Naive B cell (primary cell): ENCODE measurements at regions not wholly inside any gene's neighbourhood (a gene's known extent, or its start where the extent isn't known, plus 50 kb on each side); places are given as distances from the start of the nearest gene placed in this dataset.

Experiments
- ATAC-seq, 2 donors: fragments of 150-1000 bp; cut with Tn5 transposase; 2 replicates each; pipeline ENCODE4 v1.10.0; 2021; ENCODE audit warnings: low read depth in 2 of 2, mild to moderate bottlenecking in 2 of 2, moderate library complexity in 2 of 2
- DNase-seq: peaks from one replicate; pipeline ENCODE4 v3.0.0; 2022
- H3K27ac Mint-ChIP-seq, 6 donors: one replicate each; pipeline ENCODE4 v1.8.0; 2020 to 2022; ENCODE audit warnings: mild to moderate bottlenecking in 6 of 6, mixed read lengths in 6 of 6, moderate library complexity in 5 of 6, inconsistent platforms in 2 of 6
- H3K27me3 Mint-ChIP-seq, 3 donors: one replicate each; pipeline ENCODE4 v1.8.0; 2021 to 2022; ENCODE audit warnings: mixed read lengths in 3 of 3, mild to moderate bottlenecking in 1 of 3
- H3K36me3 Mint-ChIP-seq, 2 donors: one replicate each; pipeline ENCODE4 v1.8.0; 2020 to 2022; ENCODE audit warnings: mixed read lengths in 2 of 2, inconsistent platforms in 1 of 2, mild to moderate bottlenecking in 1 of 2
- H3K4me1 Mint-ChIP-seq, 3 donors: one replicate each; pipeline ENCODE4 v1.8.0; 2020 to 2022; ENCODE audit warnings: mixed read lengths in 3 of 3, inconsistent platforms in 1 of 3, mild to moderate bottlenecking in 1 of 3, moderate library complexity in 1 of 3
- H3K4me3 Mint-ChIP-seq, 8 donors: one replicate each; pipeline ENCODE4 v1.8.0; 2020 to 2022; ENCODE audit warnings: mild to moderate bottlenecking in 8 of 8, mixed read lengths in 8 of 8, moderate library complexity in 8 of 8, inconsistent platforms in 2 of 8
- H3K9me3 Mint-ChIP-seq, 7 donors: one replicate each; pipeline ENCODE4 v1.8.0; 2020 to 2022; ENCODE audit warnings: mixed read lengths in 7 of 7, mild to moderate bottlenecking in 5 of 7, inconsistent platforms in 2 of 7, moderate library complexity in 1 of 7

- H3K9me3 Mint-ChIP-seq, result peaks cover 0 to 10% (median 4%) of the 10 kb centered on the region in 7 donors
- H3K27me3 Mint-ChIP-seq, result peaks cover 15 to 30% (median 22%) of the 10 kb centered on the region in 3 donors
- DNase-seq, result no peak
- H3K36me3 Mint-ChIP-seq, result no peaks in the 10 kb centered on the region
- H3K27ac Mint-ChIP-seq, result no peak overlapping the region
- H3K4me1 Mint-ChIP-seq, result no peaks in the 10 kb centered on the region
- no peak for ATAC-seq
- H3K4me3 Mint-ChIP-seq, result no peak overlapping the region
Measured at GRCh38 chr14:23694949-23695663, 58.9 kb downstream of the DHRS2 start.

DNA sequence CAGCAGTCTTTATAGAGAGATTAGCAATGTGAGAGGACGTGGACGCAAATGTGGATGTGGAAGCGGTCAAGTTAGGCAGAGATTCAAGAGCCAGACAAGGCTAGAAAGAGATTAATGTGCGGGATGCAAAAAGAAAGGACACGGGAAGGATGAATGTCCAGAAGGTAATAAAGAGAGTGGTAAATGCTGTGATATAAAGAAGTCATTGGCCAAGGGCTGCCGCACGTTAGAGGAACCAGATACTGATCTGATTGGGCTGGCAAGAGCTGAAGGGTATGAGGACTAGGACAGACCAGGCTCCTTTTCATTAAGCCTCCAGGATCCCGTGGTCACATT is 59.5 kb downstream of the DHRS2 start:
- Mint-ChIP-seq H3K27me3 (peaks cover 15 to 33% (median 21%) of the 10 kb centered on the region in 3 donors), H3K4me1 (no peaks in the 10 kb centered on the region), H3K36me3 (no peaks in the 10 kb centered on the region), H3K9me3 (peaks cover 0 to 7% (median 4%) of the 10 kb centered on the region in 7 donors), H3K27ac (no peak overlapping the region), H3K4me3 (no peak overlapping the region)
- ATAC-seq (no peak), DNase-seq (no peak)

- Mint-ChIP-seq H3K36me3 (no peaks in the 10 kb centered on the region), H3K4me1 (no peaks in the 10 kb centered on the region), H3K27ac (no peak overlapping the region), H3K4me3 (no peak overlapping the region), H3K27me3 (peaks cover 15 to 38% (median 17%) of the 10 kb centered on the region in 3 donors), H3K9me3 (no peaks in the 10 kb centered on the region)
- DNase-seq, result no peak
- ATAC-seq, result no peak
Measured at GRCh38 chr14:23696701-23697239, 60.6 kb downstream of the DHRS2 start.

GRCh38 chr14:23697680-23698079 is 61.5 kb downstream of the DHRS2 start:
- Mint-ChIP-seq H3K9me3 (peaks cover 0 to 1% (median 0%) of the 10 kb centered on the region in 7 donors), H3K36me3 (no peaks in the 10 kb centered on the region), H3K27me3 (peaks cover 17 to 38% (median 17%) of the 10 kb centered on the region in 3 donors), H3K4me1 (no peaks in the 10 kb centered on the region), H3K4me3 (no peak overlapping the region), H3K27ac (no peak overlapping the region)
- no peak for ATAC-seq
- no peak for DNase-seq

GRCh38 chr14:23702656-23703426 is 66.7 kb downstream of the DHRS2 start:
- DNase-seq, result no peak
- H3K27ac Mint-ChIP-seq, result no peak overlapping the region
- H3K9me3 Mint-ChIP-seq, result peaks cover 0 to 42% (median 23%) of the 10 kb centered on the region in 7 donors
- peaks cover 14 to 33% (median 16%) of the 10 kb centered on the region in 3 donors for H3K27me3 Mint-ChIP-seq
- H3K36me3 Mint-ChIP-seq, result no peaks in the 10 kb centered on the region
- no peaks in the 10 kb centered on the region for H3K4me1 Mint-ChIP-seq
- H3K4me3 Mint-ChIP-seq, result no peak overlapping the region
- no peak for ATAC-seq

DNA sequence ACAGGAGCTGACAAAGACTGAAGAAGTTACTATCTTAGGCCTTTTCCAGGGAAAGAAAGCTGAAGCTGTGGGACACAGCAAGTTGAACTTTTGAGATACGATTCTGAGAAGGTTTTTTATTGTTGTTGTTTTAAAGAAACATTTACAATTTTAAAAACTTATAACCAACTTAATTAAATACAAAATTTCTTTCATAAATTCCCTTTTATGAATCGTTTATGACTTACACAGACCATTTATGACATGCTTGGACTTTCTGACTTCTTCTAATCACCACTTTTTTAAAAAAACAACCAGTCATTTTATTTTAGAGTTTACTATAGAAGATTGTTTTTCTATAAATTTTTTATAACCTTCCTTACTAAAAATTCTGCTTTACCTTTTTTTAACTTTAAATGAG is 68.7 kb downstream of the DHRS2 start:
- no peak for ATAC-seq
- H3K36me3 Mint-ChIP-seq, result no peaks in the 10 kb centered on the region
- no peak for DNase-seq
- no peak overlapping the region for H3K4me3 Mint-ChIP-seq
- no peak overlapping the region for H3K27ac Mint-ChIP-seq
- peaks cover 0 to 44% (median 25%) of the 10 kb centered on the region in 7 donors for H3K9me3 Mint-ChIP-seq
- H3K27me3 Mint-ChIP-seq, result peaks cover 12 to 19% (median 17%) of the 10 kb centered on the region in 3 donors
- no peaks in the 10 kb centered on the region for H3K4me1 Mint-ChIP-seq

DNA sequence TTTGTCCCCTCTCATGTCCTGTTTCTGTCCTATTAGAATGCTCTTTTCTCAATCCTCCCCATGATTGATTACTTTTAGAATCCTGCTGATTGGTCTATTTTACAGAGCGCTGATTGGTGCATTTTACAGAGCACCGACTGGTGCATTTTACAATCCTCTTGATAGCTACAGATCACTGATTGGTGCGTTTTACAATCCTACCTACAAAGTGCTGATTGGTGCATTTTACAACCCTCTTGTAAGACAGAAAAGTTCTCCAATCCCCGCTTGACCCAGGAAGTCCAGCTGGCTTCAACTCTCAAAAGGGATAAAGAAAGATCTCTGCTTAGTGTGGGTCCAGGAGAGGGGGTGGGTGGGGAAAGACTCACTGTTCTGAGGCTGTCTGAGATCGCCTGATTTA is 71.3 kb downstream of the DHRS2 start:
- DNase-seq (no peak), ATAC-seq (no peak)
- Mint-ChIP-seq H3K27me3 (peaks cover 4 to 17% (median 16%) of the 10 kb centered on the region in 3 donors), H3K4me3 (no peak overlapping the region), H3K9me3 (peaks cover 0 to 44% (median 25%) of the 10 kb centered on the region in 7 donors), H3K36me3 (no peaks in the 10 kb centered on the region), H3K27ac (no peak overlapping the region), H3K4me1 (no peaks in the 10 kb centered on the region)

DNA sequence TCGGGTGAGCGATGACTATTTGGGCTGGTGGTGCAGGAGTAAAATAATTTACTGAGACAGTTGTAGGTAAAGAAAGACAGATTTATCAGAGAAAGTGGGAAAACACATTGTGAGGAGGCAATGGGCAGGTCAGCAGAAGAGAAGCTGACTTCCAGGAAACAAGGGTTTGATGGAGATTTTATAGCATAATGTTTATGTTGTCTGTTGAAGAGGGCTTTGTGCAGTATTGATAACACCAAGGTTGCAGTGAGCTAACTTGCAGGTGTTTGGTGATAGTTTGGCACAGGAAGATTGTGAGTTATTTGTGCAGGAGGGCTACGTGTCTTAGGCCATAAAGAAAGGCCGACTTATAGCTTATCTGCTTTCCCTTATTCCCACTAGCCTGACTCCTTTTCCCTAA is 72.2 kb downstream of the DHRS2 start:
- Mint-ChIP-seq H3K4me1 (no peaks in the 10 kb centered on the region), H3K27ac (no peak overlapping the region), H3K4me3 (no peak overlapping the region), H3K9me3 (peaks cover 0 to 39% (median 23%) of the 10 kb centered on the region in 7 donors), H3K36me3 (no peaks in the 10 kb centered on the region), H3K27me3 (peaks cover 9 to 24% (median 13%) of the 10 kb centered on the region in 3 donors)
- ATAC-seq (no peak), DNase-seq (no peak)

DNA sequence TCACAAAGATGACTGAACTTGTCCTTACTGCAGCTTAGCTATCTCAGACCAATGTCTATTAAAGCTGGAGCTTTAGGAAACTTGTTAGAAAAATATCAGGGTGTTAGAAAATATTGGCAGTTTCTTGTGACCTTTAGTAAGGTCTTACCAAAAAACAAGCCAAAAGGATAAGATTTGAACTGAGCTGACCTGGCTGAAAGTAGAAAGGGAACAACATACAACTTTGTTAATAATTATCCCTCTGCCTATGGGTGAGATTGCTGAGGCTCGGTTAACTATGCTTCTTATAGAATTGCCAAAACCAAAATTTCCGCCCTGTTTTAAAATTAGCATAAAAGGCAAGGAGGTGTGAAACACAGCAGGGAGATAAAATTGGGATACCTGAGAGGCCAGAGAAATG is 73.8 kb downstream of the DHRS2 start:
- ATAC-seq (no peak), DNase-seq (no peak)
- H3K4me1 Mint-ChIP-seq, result no peaks in the 10 kb centered on the region
- peaks cover 0 to 23% (median 16%) of the 10 kb centered on the region in 7 donors for H3K9me3 Mint-ChIP-seq
- no peaks in the 10 kb centered on the region for H3K36me3 Mint-ChIP-seq
- no peak overlapping the region for H3K4me3 Mint-ChIP-seq
- no peak overlapping the region for H3K27ac Mint-ChIP-seq
- H3K27me3 Mint-ChIP-seq, result peaks cover 11 to 27% (median 18%) of the 10 kb centered on the region in 3 donors

GRCh38 chr14:23712287-23712686 is 76.1 kb downstream of the DHRS2 start:
- Mint-ChIP-seq H3K4me1 (no peaks in the 10 kb centered on the region), H3K27me3 (peaks cover 21 to 27% (median 22%) of the 10 kb centered on the region in 3 donors), H3K36me3 (no peaks in the 10 kb centered on the region), H3K27ac (no peak overlapping the region), H3K4me3 (no peak overlapping the region), H3K9me3 (peaks cover 0 to 7% (median 2%) of the 10 kb centered on the region in 7 donors)
- no peak for DNase-seq
- no peak for ATAC-seq

DNA sequence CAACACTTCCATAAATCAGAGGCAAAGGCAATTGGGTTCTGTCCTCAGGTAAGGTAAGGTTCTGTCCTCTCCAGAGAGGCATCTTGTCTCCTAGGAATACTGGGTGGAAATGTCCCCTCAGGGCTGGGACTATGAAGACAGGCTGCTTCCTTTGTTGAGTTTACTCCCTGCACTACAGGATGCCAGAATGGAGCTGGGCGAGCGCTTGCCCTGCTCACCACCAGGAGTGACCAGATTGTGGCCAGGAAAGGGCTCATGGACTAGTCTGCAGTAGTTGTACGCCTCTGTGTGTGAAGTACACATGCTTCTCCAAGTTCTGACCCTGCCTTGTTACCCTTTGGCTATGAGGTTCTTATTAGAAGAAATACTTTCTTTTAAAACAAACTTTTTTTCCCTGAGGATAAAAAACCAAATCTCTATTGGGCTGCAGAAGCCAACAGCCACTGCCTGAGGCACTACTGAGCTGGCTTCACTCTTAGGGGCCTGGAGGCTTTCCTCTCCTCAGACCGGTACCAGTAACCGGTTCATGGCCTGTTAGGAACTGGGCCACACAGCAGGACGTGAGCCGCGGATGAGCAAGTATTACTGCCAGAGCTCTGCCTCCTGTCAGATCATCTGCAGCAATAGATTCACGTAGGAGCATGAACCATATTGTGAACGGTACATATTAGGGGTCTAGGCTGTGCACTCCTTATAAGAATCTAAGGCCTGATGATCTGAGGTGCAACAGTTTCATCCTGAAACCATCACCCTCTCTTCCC is 83.2 kb downstream of the DHRS2 start:
- ATAC-seq (no peak), DNase-seq (no peak)
- H3K9me3 Mint-ChIP-seq, result peaks cover 0 to 6% (median 0%) of the 10 kb centered on the region in 7 donors
- H3K4me1 Mint-ChIP-seq, result no peaks in the 10 kb centered on the region
- no peak overlapping the region for H3K27ac Mint-ChIP-seq
- H3K36me3 Mint-ChIP-seq, result no peaks in the 10 kb centered on the region
- H3K4me3 Mint-ChIP-seq, result no peak overlapping the region
- peaks cover 10 to 12% (median 10%) of the 10 kb centered on the region in 3 donors for H3K27me3 Mint-ChIP-seq

DNA sequence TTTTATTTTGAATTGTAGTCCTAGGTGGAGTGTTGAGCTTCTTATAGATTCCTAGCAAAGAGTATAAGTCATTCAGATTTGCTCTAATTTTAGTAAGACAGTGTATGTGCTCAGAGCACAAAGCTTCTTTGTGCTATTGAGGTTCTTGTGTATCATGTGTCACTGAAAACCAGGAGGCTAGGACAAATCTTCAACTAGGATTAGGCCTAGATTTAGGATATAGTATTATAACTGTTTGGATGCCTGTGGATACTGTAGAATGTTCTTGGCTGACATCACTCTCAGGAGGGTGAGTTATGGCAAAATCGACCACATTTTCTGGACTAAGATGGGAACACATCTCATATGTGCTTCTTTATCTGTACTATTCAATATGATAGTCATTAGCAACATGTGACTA is 86.5 kb downstream of the DHRS2 start:
- H3K36me3 Mint-ChIP-seq, result no peaks in the 10 kb centered on the region
- peaks cover 0 to 6% (median 0%) of the 10 kb centered on the region in 3 donors for H3K27me3 Mint-ChIP-seq
- no peak overlapping the region for H3K27ac Mint-ChIP-seq
- no peak overlapping the region for H3K4me3 Mint-ChIP-seq
- no peak for ATAC-seq
- peaks cover 0 to 3% (median 0%) of the 10 kb centered on the region in 7 donors for H3K9me3 Mint-ChIP-seq
- no peak for DNase-seq
- H3K4me1 Mint-ChIP-seq, result no peaks in the 10 kb centered on the region

- Mint-ChIP-seq H3K27me3 (peaks cover 0 to 6% (median 0%) of the 10 kb centered on the region in 3 donors), H3K4me3 (no peak overlapping the region), H3K36me3 (no peaks in the 10 kb centered on the region), H3K4me1 (no peaks in the 10 kb centered on the region), H3K9me3 (peaks cover 0 to 3% (median 0%) of the 10 kb centered on the region in 7 donors), H3K27ac (no peak overlapping the region)
- DNase-seq (no peak), ATAC-seq (no peak)
Measured at GRCh38 chr14:23723911-23724310, 87.7 kb downstream of the DHRS2 start.
